ENCODE measurements at regions not wholly inside any gene's neighbourhood (a gene's known extent, or its start where the extent isn't known, plus 50 kb on each side); places are given as distances from the start of the nearest gene placed in this dataset.

DNA sequence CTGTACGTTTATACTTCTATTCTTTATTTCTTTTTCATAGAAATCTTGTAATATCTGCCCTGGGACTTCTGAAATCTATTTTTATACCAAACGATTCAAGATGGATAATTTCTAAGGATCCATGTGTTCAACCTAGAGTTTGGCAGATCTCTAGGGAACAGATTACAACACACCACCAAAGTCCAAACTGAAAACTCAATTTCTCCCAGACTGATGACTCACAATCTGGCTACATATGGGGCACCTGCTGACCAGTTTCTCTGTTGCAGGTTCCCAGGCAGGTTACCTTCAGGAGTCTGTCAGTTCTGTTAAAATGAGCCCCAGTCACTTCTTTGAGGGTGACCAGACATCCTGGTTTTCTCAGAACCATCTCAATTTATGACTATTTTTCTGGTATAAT lies 439.4 kb downstream of the GPATCH2 start:
- TF ChIP-seq POLR2A (conservative IDR thresholded peaks at IDR 0.05) (no peak), CBX8 (IDR thresholded peaks at IDR 0.05; ENCODE audit: borderline replicate concordance, extremely low read depth, low read depth, low read length, poor library complexity, severe bottlenecking) (no peak), HNRNPUL1 (IDR thresholded peaks at IDR 0.05; ENCODE audit: low read length) (no peak), NRF1 (conservative IDR thresholded peaks at IDR 0.05 in 1 of 2, IDR thresholded peaks at IDR 0.05 in 1 of 2) (no peak), NFIX (CRISPR knock-in tag; IDR thresholded peaks at IDR 0.05; ENCODE audit: low read depth) (no peak), POLR3A (IDR thresholded peaks at IDR 0.05; ENCODE audit: borderline replicate concordance, extremely low read depth, insufficient read depth, insufficient read length) (no peak)
